ENCODE measurements at regions not wholly inside any gene's neighbourhood (a gene's known extent, or its start where the extent isn't known, plus 50 kb on each side); places are given as distances from the start of the nearest gene placed in this dataset.
"Not testable (repeated sequence)": the region's sequence is repeated elsewhere in the genome, so short reads cannot be mapped to it uniquely, and the experiment has no call there.

GRCh38 chr1:201732351-201732750 lies 96.6 kb upstream of the IPO9 start:
- DNase-seq (ENCODE audit: extremely low read depth in 1 of 11, low read depth in 9 of 11, low spot score in 4 of 11): no peak

- DNase-seq (ENCODE audit: extremely low read depth in 1 of 11, low read depth in 9 of 11, low spot score in 4 of 11): not testable (repeated sequence)
These were observed 94.7 kb upstream of the IPO9 start for GRCh38 chr1:201734221-201734620.

GRCh38 chr1:201734786-201735185 lies 94.2 kb upstream of the IPO9 start:
- no peak for DNase-seq (ENCODE audit: extremely low read depth in 1 of 11, low read depth in 9 of 11, low spot score in 4 of 11)

GRCh38 chr1:201736707-201737320 lies 92.1 kb upstream of the IPO9 start:
- no peak for DNase-seq (ENCODE audit: extremely low read depth in 1 of 11, low read depth in 9 of 11, low spot score in 4 of 11)

- peak in 3 of 11 donors; percentile 37 to 62 (median 52) for DNase-seq (ENCODE audit: extremely low read depth in 1 of 11, low read depth in 9 of 11, low spot score in 4 of 11)
These were observed 91.5 kb upstream of the IPO9 start for GRCh38 chr1:201737352-201738060.

- DNase-seq (ENCODE audit: extremely low read depth in 1 of 11, low read depth in 9 of 11, low spot score in 4 of 11): no peak
These were observed 89.9 kb upstream of the IPO9 start for GRCh38 chr1:201739080-201739479.

GRCh38 chr1:201739492-201740085 lies 89.4 kb upstream of the IPO9 start:
- peak in 6 of 11 donors; percentile 55 to 67 (median 62) for DNase-seq (ENCODE audit: extremely low read depth in 1 of 11, low read depth in 9 of 11, low spot score in 4 of 11)

- peak in 1 of 11 donors; percentile 27 for DNase-seq (ENCODE audit: extremely low read depth in 1 of 11, low read depth in 9 of 11, low spot score in 4 of 11)
These were observed 88.8 kb upstream of the IPO9 start for GRCh38 chr1:201740086-201740541.

- DNase-seq (ENCODE audit: extremely low read depth in 1 of 11, low read depth in 9 of 11, low spot score in 4 of 11): no peak
These were observed 88.3 kb upstream of the IPO9 start for GRCh38 chr1:201740670-201741111.

- no peak for DNase-seq (ENCODE audit: extremely low read depth in 1 of 11, low read depth in 9 of 11, low spot score in 4 of 11)
These were observed 87.1 kb upstream of the IPO9 start for GRCh38 chr1:201741763-201742342.

- DNase-seq (ENCODE audit: extremely low read depth in 1 of 11, low read depth in 9 of 11, low spot score in 4 of 11): no peak
These were observed 86.5 kb upstream of the IPO9 start for GRCh38 chr1:201742476-201742875.

GRCh38 chr1:201742955-201743805 lies 85.8 kb upstream of the IPO9 start:
- DNase-seq (ENCODE audit: extremely low read depth in 1 of 11, low read depth in 9 of 11, low spot score in 4 of 11): no peak

- DNase-seq (ENCODE audit: extremely low read depth in 1 of 11, low read depth in 9 of 11, low spot score in 4 of 11): no peak
These were observed 83.9 kb upstream of the IPO9 start for GRCh38 chr1:201745023-201745422.

- DNase-seq (ENCODE audit: extremely low read depth in 1 of 11, low read depth in 9 of 11, low spot score in 4 of 11): no peak
These were observed 82.8 kb upstream of the IPO9 start for GRCh38 chr1:201746156-201746555.

GRCh38 chr1:201747261-201747660 lies 81.7 kb upstream of the IPO9 start:
- DNase-seq (ENCODE audit: extremely low read depth in 1 of 11, low read depth in 9 of 11, low spot score in 4 of 11): no peak

GRCh38 chr1:201748335-201748734 lies 80.6 kb upstream of the IPO9 start:
- no peak for DNase-seq (ENCODE audit: extremely low read depth in 1 of 11, low read depth in 9 of 11, low spot score in 4 of 11)

- DNase-seq (ENCODE audit: extremely low read depth in 1 of 11, low read depth in 9 of 11, low spot score in 4 of 11): no peak
These were observed 79.8 kb upstream of the IPO9 start for GRCh38 chr1:201749059-201749690.

GRCh38 chr1:201750120-201750519 lies 78.8 kb upstream of the IPO9 start:
- no peak for DNase-seq (ENCODE audit: extremely low read depth in 1 of 11, low read depth in 9 of 11, low spot score in 4 of 11)

- DNase-seq (ENCODE audit: extremely low read depth in 1 of 11, low read depth in 9 of 11, low spot score in 4 of 11): no peak
These were observed 78.0 kb upstream of the IPO9 start for GRCh38 chr1:201750934-201751333.

Measured in renal cortex interstitium (tissue), 11 donors.